H1 (cell line): ENCODE measurements at regions not wholly inside any gene's neighbourhood (a gene's known extent, or its start where the extent isn't known, plus 50 kb on each side); places are given as distances from the start of the nearest gene placed in this dataset.

Source experiments
- CTCF ChIA-PET: fragments of 300-600 bp; sonication (Branson Sonifier 250); formaldehyde crosslinking; loops from one replicate; lab custom pipeline; 2021; ENCODE audit not compliant: partially characterized antibody; lab: Charles Lee
- POLR2A ChIA-PET: fragments of 300-600 bp; sonication (Branson Sonifier 250); formaldehyde crosslinking; loops from one replicate; lab custom pipeline; 2021; ENCODE audit warnings: inconsistent platforms; ENCODE audit not compliant: partially characterized antibody; lab: Charles Lee
- DNase-seq, 2 experiments: peaks; one replicate each; pipeline versions ENCODE4 v3.0.0 to v3.0.0-alpha.2; 2010 to 2022; ENCODE audit warnings: low spot score in 2 of 2, low read depth in 1 of 2, mixed read lengths in 1 of 2
- FAIRE-seq: peaks from 2 replicates; lab custom pipeline; 2011; peaks lifted over from hg19 to GRCh38; lab: Jason Lieb, UNC
- H2AFZ ChIP-seq: 2 replicates; pipeline ENCODE4 v1.8.1; 2012; ENCODE audit warnings: low read length, inconsistent platforms
- H2AK5ac ChIP-seq: 2 replicates; pipeline ENCODE4 v1.6.1; 2013; ENCODE audit warnings: low read depth, low read length
- H2BK120ac ChIP-seq: replicated peaks from 2 replicates; pipeline ENCODE3; 2013; ENCODE audit warnings: low read depth, low read length, inconsistent platforms
- H2BK12ac ChIP-seq: 2 replicates; pipeline ENCODE4 v1.6.1; 2013; ENCODE audit warnings: low read depth, low read length
- H2BK15ac ChIP-seq: 2 replicates; pipeline ENCODE4 v1.6.1; 2013; ENCODE audit warnings: low read length
- H2BK20ac ChIP-seq: 2 replicates; pipeline ENCODE4 v1.6.1; 2013; ENCODE audit warnings: low read length
- H2BK5ac ChIP-seq: 2 replicates; pipeline ENCODE4 v1.6.1; 2013; ENCODE audit warnings: low read depth, low read length
- H3K14ac ChIP-seq: 2 replicates; pipeline ENCODE4 v1.6.1; 2013; ENCODE audit warnings: inconsistent platforms; ENCODE audit not compliant: insufficient read length
- H3K18ac ChIP-seq: 2 replicates; pipeline ENCODE4 v1.6.1; 2013; ENCODE audit warnings: low read length; ENCODE audit errors: extremely low read depth
- H3K23ac ChIP-seq: 2 replicates; pipeline ENCODE4 v1.6.1; 2013; ENCODE audit warnings: inconsistent platforms; ENCODE audit not compliant: insufficient read length
- H3K23me2 ChIP-seq: 2 replicates; pipeline ENCODE4 v1.6.1; 2013; ENCODE audit warnings: low read depth, low read length
- H3K27ac ChIP-seq: 2 replicates; pipeline ENCODE4 v1.6.1; 2011; ENCODE audit warnings: low read depth, low read length, inconsistent platforms
- H3K27me3 ChIP-seq, 4 experiments: replicated peaks in 1 of 4; 1 replicate in 1 of 4; 2 replicates in 3 of 4; pipeline versions ENCODE4 v1.6.1 to v1.8.1; 2011 to 2013; ENCODE audit warnings: low read length in 3 of 4, mild to moderate bottlenecking in 3 of 4, inconsistent platforms in 2 of 4, mixed read lengths in 2 of 4, moderate library complexity in 1 of 4; ENCODE audit not compliant: control insufficient read depth in 3 of 4, insufficient read depth in 3 of 4; ENCODE audit errors: extremely low read depth in 1 of 4
- H3K36me3 ChIP-seq, 4 experiments: 2 replicates each; pipeline versions ENCODE4 v1.6.1 to v1.8.1; 2011 to 2013; ENCODE audit warnings: mild to moderate bottlenecking in 4 of 4, low read length in 3 of 4, moderate library complexity in 2 of 4, control low read depth in 1 of 4, inconsistent platforms in 1 of 4; ENCODE audit not compliant: insufficient read depth in 4 of 4, control insufficient read depth in 2 of 4
- H3K4ac ChIP-seq: replicated peaks from 2 replicates; pipeline ENCODE3; 2013; ENCODE audit warnings: low read length, low read depth, mixed read lengths, inconsistent platforms; ENCODE audit not compliant: insufficient read length
- H3K4me1 ChIP-seq, 4 experiments: replicated peaks in 1 of 4; 1 replicate in 1 of 4; 2 replicates in 3 of 4; pipeline versions ENCODE4 v1.6.1 to v1.8.1; 2011 to 2013; ENCODE audit warnings: low read length in 3 of 4, inconsistent platforms in 2 of 4, mixed read lengths in 1 of 4; ENCODE audit not compliant: insufficient read depth in 4 of 4, control insufficient read depth in 3 of 4
- H3K4me2 ChIP-seq, 2 experiments: 2 replicates each; pipeline versions ENCODE4 v1.6.1 to v1.8.1; 2011 to 2013; ENCODE audit warnings: low read depth in 2 of 2, low read length in 2 of 2, control low read depth in 1 of 2, inconsistent platforms in 1 of 2, mild to moderate bottlenecking in 1 of 2; ENCODE audit not compliant: insufficient read depth in 1 of 2
- H3K4me3 ChIP-seq, 4 experiments: fragments of 200-600, 300-600 bp in 1 of 4; sonication (generic), shearing (Covaris generic), sonication (Bioruptor Twin) in 1 of 4; 2 replicates each; pipeline versions ENCODE4 v1.5.1 to v1.8.1; 2011 to 2016; ENCODE audit warnings: low read length in 4 of 4, low read depth in 3 of 4, control low read depth in 2 of 4, inconsistent platforms in 2 of 4, mild to moderate bottlenecking in 2 of 4, mixed read lengths in 1 of 4, moderate library complexity in 1 of 4; ENCODE audit not compliant: insufficient read depth in 2 of 4; ENCODE audit errors: extremely low read depth in 1 of 4
- H3K56ac ChIP-seq: replicated peaks from 2 replicates; pipeline ENCODE3; 2013; ENCODE audit warnings: low read depth, mild to moderate bottlenecking, mixed read lengths, low read length, inconsistent platforms; ENCODE audit not compliant: insufficient read length
- H3K79me1 ChIP-seq: 2 replicates; pipeline ENCODE4 v1.6.1; 2013; ENCODE audit warnings: low read depth, low read length, control low read depth
- H3K79me2 ChIP-seq, 2 experiments: 2 replicates each; pipeline versions ENCODE4 v1.6.1 to v1.8.1; 2012 to 2013; ENCODE audit warnings: low read length in 2 of 2, mild to moderate bottlenecking in 2 of 2, inconsistent platforms in 1 of 2; ENCODE audit not compliant: insufficient read depth in 2 of 2, control insufficient read depth in 1 of 2
- H3K9ac ChIP-seq, 4 experiments: replicated peaks in 1 of 4; 1 replicate in 1 of 4; 2 replicates in 3 of 4; pipeline versions ENCODE4 v1.6.1 to v1.8.1; 2011 to 2013; ENCODE audit warnings: low read depth in 3 of 4, low read length in 3 of 4, control low read depth in 2 of 4, mild to moderate bottlenecking in 2 of 4, moderate library complexity in 2 of 4, inconsistent platforms in 1 of 4; ENCODE audit errors: extremely low read depth in 1 of 4
- H3K9me3 ChIP-seq, 2 experiments: 2 replicates each; pipeline versions ENCODE4 v1.6.1 to v1.8.1; 2012 to 2013; ENCODE audit warnings: mild to moderate bottlenecking in 2 of 2, moderate library complexity in 2 of 2, control low read depth in 1 of 2, inconsistent platforms in 1 of 2, low read depth in 1 of 2, low read length in 1 of 2, mixed read lengths in 1 of 2; ENCODE audit not compliant: insufficient read depth in 2 of 2
- H4K20me1 ChIP-seq, 2 experiments: replicated peaks in 1 of 2; 2 replicates each; pipeline versions ENCODE3 to v1.8.1; 2011 to 2013; ENCODE audit warnings: inconsistent platforms in 2 of 2, low read length in 2 of 2, mild to moderate bottlenecking in 1 of 2; ENCODE audit not compliant: insufficient read depth in 2 of 2, control insufficient read depth in 1 of 2
- H4K5ac ChIP-seq: 2 replicates; pipeline ENCODE4 v1.6.1; 2013; ENCODE audit warnings: low read length, low read depth, mixed read lengths, inconsistent platforms; ENCODE audit not compliant: insufficient read length
- H4K8ac ChIP-seq: 2 replicates; pipeline ENCODE4 v1.8.0; 2013; ENCODE audit warnings: mild to moderate bottlenecking, moderate library complexity, low read length, inconsistent platforms; ENCODE audit not compliant: insufficient read depth; ENCODE audit errors: extremely low read depth
- H4K91ac ChIP-seq: replicated peaks from 2 replicates; pipeline ENCODE3; 2013; ENCODE audit warnings: low read length, mixed read lengths, inconsistent platforms; ENCODE audit not compliant: insufficient read length
- CEBPB ChIP-seq: IDR thresholded peaks from 2 replicates; pipeline ENCODE4 v1.6.1; 2012; ENCODE audit warnings: low read depth, low read length
- CTCF ChIP-seq, 3 experiments: IDR thresholded peaks; 1 replicate in 2 of 3; 2 replicates in 1 of 3; pipeline versions ENCODE4 v1.5.1 to v1.6.1; 2011; ENCODE audit warnings: low read length in 3 of 3, mild to moderate bottlenecking in 3 of 3, inconsistent platforms in 2 of 3, low read depth in 1 of 3, moderate library complexity in 1 of 3; ENCODE audit not compliant: insufficient read depth in 1 of 3; ENCODE audit errors: control extremely low read depth in 1 of 3
- EZH2 ChIP-seq: fragments of 200-600 bp; sonication (generic); IDR thresholded peaks from 2 replicates; pipeline ENCODE4 v1.7.1; 2012; ENCODE audit warnings: low read depth, mild to moderate bottlenecking, moderate library complexity, low read length, inconsistent platforms; ENCODE audit not compliant: severe bottlenecking
- JUN ChIP-seq: IDR thresholded peaks from 2 replicates; pipeline ENCODE4 v1.6.1; 2011; ENCODE audit warnings: low read depth, mild to moderate bottlenecking, improper control_type of control experiment, low read length
- MAFK ChIP-seq: IDR thresholded peaks from 2 replicates; pipeline ENCODE4 v1.6.1; 2012; ENCODE audit warnings: low read depth, mild to moderate bottlenecking, improper control_type of control experiment, low read length
- POU5F1 ChIP-seq: IDR thresholded peaks from 2 replicates; pipeline ENCODE4 v1.6.1; 2011; ENCODE audit warnings: low read depth, mild to moderate bottlenecking, low read length, moderate library complexity
- RXRA ChIP-seq: IDR thresholded peaks from 2 replicates; pipeline ENCODE4 v1.6.1; 2011; ENCODE audit warnings: low read depth, mild to moderate bottlenecking, low read length, moderate library complexity; ENCODE audit not compliant: insufficient read depth
- SIRT6 ChIP-seq: IDR thresholded peaks from one replicate; pipeline ENCODE4 v1.7.1; 2012; ENCODE audit warnings: low read length, inconsistent platforms
- SIX5 ChIP-seq: IDR thresholded peaks from 2 replicates; pipeline ENCODE4 v1.6.1; 2011; ENCODE audit warnings: mild to moderate bottlenecking, low read depth, low read length
- SP1 ChIP-seq: IDR thresholded peaks from 2 replicates; pipeline ENCODE4 v1.6.1; 2011; ENCODE audit warnings: low read depth, low read length
- WGBS, 2 experiments: shearing (Covaris generic) in 1 of 2; methylation state at CpG; one replicate each; pipeline versions ENCODE4 v1.1.6 to v1.1.7; 2013 to 2015; ENCODE audit warnings: low lambda C conversion rate in 2 of 2, mixed read lengths in 2 of 2, inconsistent platforms in 1 of 2, low coverage in 1 of 2, missing lambda C conversion rate in 1 of 2; ENCODE audit not compliant: insufficient replicate concordance in 2 of 2, insufficient coverage in 1 of 2, insufficient read length in 1 of 2; ENCODE audit errors: extremely low coverage in 1 of 2, missing lambda C conversion rate in 1 of 2; 5-methylcytosine and 5-hydroxymethylcytosine counted together

- Histone ChIP-seq H2BK15ac (no peak overlapping the region), H3K14ac (no peak overlapping the region), H4K91ac (no peak overlapping the region), H3K4me3 (no peak overlapping the region), H2BK5ac (no peak overlapping the region), H3K56ac (no peak overlapping the region), H2AK5ac (no peak overlapping the region), H3K4me1 (no peaks in the 10 kb centered on the region), H3K9ac (no peak overlapping the region), H3K4me2 (no peak overlapping the region), H4K8ac (no peak overlapping the region), H3K4ac (no peak overlapping the region), H3K23ac (no peak overlapping the region), H4K5ac (no peak overlapping the region), H2BK12ac (no peak overlapping the region), H3K79me2 (no peaks in the 10 kb centered on the region), H2BK120ac (no peak overlapping the region), H3K27me3 (no peaks in the 10 kb centered on the region), H3K79me1 (no peaks in the 10 kb centered on the region), H3K9me3 (no peaks in the 10 kb centered on the region), H3K36me3 (no peaks in the 10 kb centered on the region; a peak in 1 of 8 replicates), H3K23me2 (no peaks in the 10 kb centered on the region), H3K18ac (no peak overlapping the region), H2BK20ac (no peak overlapping the region), H2AFZ (no peak overlapping the region), H3K27ac (no peak overlapping the region), H4K20me1 (peaks cover 0 to 2% of the 10 kb centered on the region in 2 experiments)
- ChIA-PET POLR2A (interaction anchor here (1.3 kb wide), 1 partner anchor 20 kb away, joined by 3 read pairs; no protein-coding TSS in a partner anchor), CTCF (interaction anchor here (0.8 to 1.2 kb wide), 4 partner anchors 72 to 266 kb away, joined by 3 to 4 read pairs (median 3); no protein-coding TSS in a partner anchor)
- no peak for DNase-seq
- FAIRE-seq = no peak
- 85% methylated on average over 19 of the region's 19 CpGs; no CpG with 5 or more reads in 1 of the 2 experiments for WGBS, 2 experiments
- TF ChIP-seq SIX5 = no peak
- no peak for TF ChIP-seq MAFK
- TF ChIP-seq SP1 = no peak
- TF ChIP-seq RXRA = no peak
- no peak for TF ChIP-seq JUN
- no peak for TF ChIP-seq EZH2
- no peak for TF ChIP-seq SIRT6
- TF ChIP-seq CEBPB = no peak
- no peak for TF ChIP-seq POU5F1
- TF ChIP-seq CTCF (IDR thresholded peaks at IDR 0.05; ENCODE audit: control extremely low read depth in 1 of 3, insufficient read depth in 1 of 3, low read depth in 1 of 3, low read length in 3 of 3) = no peak
Measured at GRCh38 chr22:48822278-48823233, 1005.1 kb downstream of the BRD1 start.
